Fibroblast of skin of scalp (primary cell): ENCODE measurements at regions not wholly inside any gene's neighbourhood (a gene's known extent, or its start where the extent isn't known, plus 50 kb on each side); places are given as distances from the start of the nearest gene placed in this dataset.

ENCODE experiments used
- DNase-seq: peaks from one replicate; pipeline ENCODE4 v3.0.0-alpha.2; 2013

- no peak for DNase-seq
Observed at GRCh38 chr3:55175423-55175822, 247.6 kb upstream of the LRTM1 start.

- no peak for DNase-seq
Observed at GRCh38 chr3:55174747-55175146, 246.9 kb upstream of the LRTM1 start.

- no peak for DNase-seq
Observed at GRCh38 chr3:55173504-55173903, 245.6 kb upstream of the LRTM1 start.

GRCh38 chr3:55172913-55173312 lies 245.1 kb upstream of the LRTM1 start:
- DNase-seq = no peak

GRCh38 chr3:55170444-55170843 lies 242.6 kb upstream of the LRTM1 start:
- DNase-seq = peak; percentile 41

GRCh38 chr3:55169608-55170072 lies 241.8 kb upstream of the LRTM1 start:
- peak; percentile 100 for DNase-seq

GRCh38 chr3:55169161-55169560 lies 241.3 kb upstream of the LRTM1 start:
- no peak for DNase-seq

- peak; percentile 77 for DNase-seq
Observed at GRCh38 chr3:55167586-55168317, 239.9 kb upstream of the LRTM1 start.

- peak; percentile 52 for DNase-seq
Observed at GRCh38 chr3:55166576-55167555, 239.0 kb upstream of the LRTM1 start.

- DNase-seq = no peak
Observed at GRCh38 chr3:55165704-55166405, 238.0 kb upstream of the LRTM1 start.

GRCh38 chr3:55165278-55165677 lies 237.4 kb upstream of the LRTM1 start:
- DNase-seq = no peak

GRCh38 chr3:55164876-55165275 lies 237.0 kb upstream of the LRTM1 start:
- DNase-seq = no peak

GRCh38 chr3:55164191-55164590 lies 236.3 kb upstream of the LRTM1 start:
- DNase-seq = peak; percentile 41

- no peak for DNase-seq
Observed at GRCh38 chr3:55163421-55163820, 235.6 kb upstream of the LRTM1 start.

GRCh38 chr3:55162031-55162795 lies 234.4 kb upstream of the LRTM1 start:
- peak; percentile 68 for DNase-seq

GRCh38 chr3:55161231-55161630 lies 233.4 kb upstream of the LRTM1 start:
- DNase-seq = peak; percentile 57

- DNase-seq = peak; percentile 100
Observed at GRCh38 chr3:55160241-55160983, 232.6 kb upstream of the LRTM1 start.

GRCh38 chr3:55159711-55160110 lies 231.9 kb upstream of the LRTM1 start:
- no peak for DNase-seq

GRCh38 chr3:55159016-55159415 lies 231.2 kb upstream of the LRTM1 start:
- DNase-seq = no peak

GRCh38 chr3:55158345-55158744 lies 230.5 kb upstream of the LRTM1 start:
- DNase-seq = no peak

GRCh38 chr3:55157731-55158130 lies 229.9 kb upstream of the LRTM1 start:
- DNase-seq = peak; percentile 59
